ENCODE measurements at regions not wholly inside any gene's neighbourhood (a gene's known extent, or its start where the extent isn't known, plus 50 kb on each side); places are given as distances from the start of the nearest gene placed in this dataset.

- Histone ChIP-seq H3K27me3 (ENCODE audit: control insufficient read depth, insufficient read depth, low read length) (no peaks in the 10 kb centered on the region), H3K9me3 (ENCODE audit: control insufficient read depth, low read depth, low read length) (peaks cover 9% of the 10 kb centered on the region), H3K27ac (ENCODE audit: low read length) (no peak overlapping the region), H3K4me1 (ENCODE audit: control insufficient read depth, insufficient read depth, low read length) (no peaks in the 10 kb centered on the region), H3K4me3 (ENCODE audit: low read length) (no peak overlapping the region), H3K36me3 (ENCODE audit: control insufficient read depth, insufficient read depth, low read length) (no peaks in the 10 kb centered on the region)
- DNase-seq = no peak
- WGBS (ENCODE audit: insufficient coverage, low lambda C conversion rate) = no CpG with 5 or more reads among the region's 2 CpGs
These were observed 83.3 kb downstream of the ETS2 start for GRCh38 chr21:38888991-38889561.

- Histone ChIP-seq H3K27me3 (ENCODE audit: control insufficient read depth, insufficient read depth, low read length) (no peaks in the 10 kb centered on the region), H3K4me3 (ENCODE audit: low read length) (no peak overlapping the region), H3K36me3 (ENCODE audit: control insufficient read depth, insufficient read depth, low read length) (no peaks in the 10 kb centered on the region), H3K9me3 (ENCODE audit: control insufficient read depth, low read depth, low read length) (peaks cover 9% of the 10 kb centered on the region), H3K4me1 (ENCODE audit: control insufficient read depth, insufficient read depth, low read length) (no peaks in the 10 kb centered on the region), H3K27ac (ENCODE audit: low read length) (no peak overlapping the region)
- 100% methylated on average over 1 of the region's 2 CpGs for WGBS (ENCODE audit: insufficient coverage, low lambda C conversion rate)
- no peak for DNase-seq
These were observed 82.0 kb downstream of the ETS2 start for GRCh38 chr21:38887749-38888148.

- Histone ChIP-seq H3K4me1 (ENCODE audit: control insufficient read depth, insufficient read depth, low read length) (no peaks in the 10 kb centered on the region), H3K36me3 (ENCODE audit: control insufficient read depth, insufficient read depth, low read length) (no peaks in the 10 kb centered on the region), H3K27ac (ENCODE audit: low read length) (no peak overlapping the region), H3K4me3 (ENCODE audit: low read length) (no peak overlapping the region), H3K27me3 (ENCODE audit: control insufficient read depth, insufficient read depth, low read length) (no peaks in the 10 kb centered on the region), H3K9me3 (ENCODE audit: control insufficient read depth, low read depth, low read length) (peaks cover 9% of the 10 kb centered on the region)
- WGBS (ENCODE audit: insufficient coverage, low lambda C conversion rate) = 80% methylated on average over 2 of the region's 5 CpGs
- no peak for DNase-seq
These were observed 81.4 kb downstream of the ETS2 start for GRCh38 chr21:38887062-38887686.

- H3K27ac ChIP-seq (ENCODE audit: low read length) = no peak overlapping the region
- WGBS (ENCODE audit: insufficient coverage, low lambda C conversion rate) = 100% methylated on average over 1 of the region's 1 CpG
- no peaks in the 10 kb centered on the region for H3K27me3 ChIP-seq (ENCODE audit: control insufficient read depth, insufficient read depth, low read length)
- H3K4me3 ChIP-seq (ENCODE audit: low read length) = no peak overlapping the region
- DNase-seq = no peak
- H3K9me3 ChIP-seq (ENCODE audit: control insufficient read depth, low read depth, low read length) = peaks cover 9% of the 10 kb centered on the region
- no peaks in the 10 kb centered on the region for H3K36me3 ChIP-seq (ENCODE audit: control insufficient read depth, insufficient read depth, low read length)
- H3K4me1 ChIP-seq (ENCODE audit: control insufficient read depth, insufficient read depth, low read length) = no peaks in the 10 kb centered on the region
These were observed 80.2 kb downstream of the ETS2 start for GRCh38 chr21:38885909-38886308.

GRCh38 chr21:38884440-38884839 is 78.7 kb downstream of the ETS2 start:
- Histone ChIP-seq H3K27me3 (ENCODE audit: control insufficient read depth, insufficient read depth, low read length) (no peaks in the 10 kb centered on the region), H3K27ac (ENCODE audit: low read length) (no peak overlapping the region), H3K4me3 (ENCODE audit: low read length) (no peak overlapping the region), H3K36me3 (ENCODE audit: control insufficient read depth, insufficient read depth, low read length) (no peaks in the 10 kb centered on the region), H3K4me1 (ENCODE audit: control insufficient read depth, insufficient read depth, low read length) (no peaks in the 10 kb centered on the region), H3K9me3 (ENCODE audit: control insufficient read depth, low read depth, low read length) (peaks cover 9% of the 10 kb centered on the region)
- 100% methylated on average over 1 of the region's 3 CpGs for WGBS (ENCODE audit: insufficient coverage, low lambda C conversion rate)
- DNase-seq = no peak

GRCh38 chr21:38883142-38883541 is 77.4 kb downstream of the ETS2 start:
- no peak for DNase-seq
- no peaks in the 10 kb centered on the region for H3K36me3 ChIP-seq (ENCODE audit: control insufficient read depth, insufficient read depth, low read length)
- no peaks in the 10 kb centered on the region for H3K27me3 ChIP-seq (ENCODE audit: control insufficient read depth, insufficient read depth, low read length)

GRCh38 chr21:38881131-38881530 is 75.4 kb downstream of the ETS2 start:
- Histone ChIP-seq H3K27ac (ENCODE audit: low read length) (no peak overlapping the region), H3K4me1 (ENCODE audit: control insufficient read depth, insufficient read depth, low read length) (no peaks in the 10 kb centered on the region), H3K4me3 (ENCODE audit: low read length) (no peak overlapping the region), H3K9me3 (ENCODE audit: control insufficient read depth, low read depth, low read length) (no peaks in the 10 kb centered on the region), H3K36me3 (ENCODE audit: control insufficient read depth, insufficient read depth, low read length) (no peaks in the 10 kb centered on the region), H3K27me3 (ENCODE audit: control insufficient read depth, insufficient read depth, low read length) (no peaks in the 10 kb centered on the region)
- DNase-seq = no peak

More at GRCh38 chr21:38883142-38883541, 77.4 kb downstream of the ETS2 start:
- no peak overlapping the region for H3K27ac ChIP-seq (ENCODE audit: low read length)
- H3K9me3 ChIP-seq (ENCODE audit: control insufficient read depth, low read depth, low read length) = peaks cover 9% of the 10 kb centered on the region
- H3K4me1 ChIP-seq (ENCODE audit: control insufficient read depth, insufficient read depth, low read length) = no peaks in the 10 kb centered on the region
- no peak overlapping the region for H3K4me3 ChIP-seq (ENCODE audit: low read length)

- WGBS (ENCODE audit: insufficient coverage, low lambda C conversion rate) = 100% methylated on average over 5 of the region's 6 CpGs
These were observed 74.8 kb downstream of the ETS2 start for GRCh38 chr21:38880577-38880966.

GRCh38 chr21:38879912-38880576 is 74.3 kb downstream of the ETS2 start:
- no peaks in the 10 kb centered on the region for H3K27me3 ChIP-seq (ENCODE audit: control insufficient read depth, insufficient read depth, low read length)
- no peak for DNase-seq
- no peaks in the 10 kb centered on the region for H3K36me3 ChIP-seq (ENCODE audit: control insufficient read depth, insufficient read depth, low read length)
- no peaks in the 10 kb centered on the region for H3K9me3 ChIP-seq (ENCODE audit: control insufficient read depth, low read depth, low read length)
- 93% methylated on average over 2 of the region's 4 CpGs for WGBS (ENCODE audit: insufficient coverage, low lambda C conversion rate)
- no peak overlapping the region for H3K4me3 ChIP-seq (ENCODE audit: low read length)
- H3K4me1 ChIP-seq (ENCODE audit: control insufficient read depth, insufficient read depth, low read length) = no peaks in the 10 kb centered on the region
- no peak overlapping the region for H3K27ac ChIP-seq (ENCODE audit: low read length)

More at GRCh38 chr21:38880577-38880966, 74.8 kb downstream of the ETS2 start:
- Histone ChIP-seq H3K36me3 (ENCODE audit: control insufficient read depth, insufficient read depth, low read length) (no peaks in the 10 kb centered on the region), H3K27ac (ENCODE audit: low read length) (no peak overlapping the region), H3K27me3 (ENCODE audit: control insufficient read depth, insufficient read depth, low read length) (no peaks in the 10 kb centered on the region), H3K4me3 (ENCODE audit: low read length) (no peak overlapping the region), H3K4me1 (ENCODE audit: control insufficient read depth, insufficient read depth, low read length) (no peaks in the 10 kb centered on the region), H3K9me3 (ENCODE audit: control insufficient read depth, low read depth, low read length) (no peaks in the 10 kb centered on the region)
- no peak for DNase-seq

GRCh38 chr21:38878379-38879179 is 72.8 kb downstream of the ETS2 start:
- Histone ChIP-seq H3K27ac (ENCODE audit: low read length) (no peak overlapping the region), H3K4me3 (ENCODE audit: low read length) (no peak overlapping the region), H3K9me3 (ENCODE audit: control insufficient read depth, low read depth, low read length) (no peaks in the 10 kb centered on the region), H3K4me1 (ENCODE audit: control insufficient read depth, insufficient read depth, low read length) (no peaks in the 10 kb centered on the region), H3K27me3 (ENCODE audit: control insufficient read depth, insufficient read depth, low read length) (no peaks in the 10 kb centered on the region), H3K36me3 (ENCODE audit: control insufficient read depth, insufficient read depth, low read length) (no peaks in the 10 kb centered on the region)
- WGBS (ENCODE audit: insufficient coverage, low lambda C conversion rate) = no CpG with 5 or more reads among the region's 1 CpG
- DNase-seq = no peak

All from large intestine (tissue), 3 donors.